ENCODE measurements at regions not wholly inside any gene's neighbourhood (a gene's known extent, or its start where the extent isn't known, plus 50 kb on each side); places are given as distances from the start of the nearest gene placed in this dataset.

GRCh38 chr9:81112627-81113452, 576.5 kb downstream of the TLE1 start:
- DNase-seq (ENCODE audit: extremely low read depth, low read depth): no peak
- TF ChIP-seq, protein P1, sequence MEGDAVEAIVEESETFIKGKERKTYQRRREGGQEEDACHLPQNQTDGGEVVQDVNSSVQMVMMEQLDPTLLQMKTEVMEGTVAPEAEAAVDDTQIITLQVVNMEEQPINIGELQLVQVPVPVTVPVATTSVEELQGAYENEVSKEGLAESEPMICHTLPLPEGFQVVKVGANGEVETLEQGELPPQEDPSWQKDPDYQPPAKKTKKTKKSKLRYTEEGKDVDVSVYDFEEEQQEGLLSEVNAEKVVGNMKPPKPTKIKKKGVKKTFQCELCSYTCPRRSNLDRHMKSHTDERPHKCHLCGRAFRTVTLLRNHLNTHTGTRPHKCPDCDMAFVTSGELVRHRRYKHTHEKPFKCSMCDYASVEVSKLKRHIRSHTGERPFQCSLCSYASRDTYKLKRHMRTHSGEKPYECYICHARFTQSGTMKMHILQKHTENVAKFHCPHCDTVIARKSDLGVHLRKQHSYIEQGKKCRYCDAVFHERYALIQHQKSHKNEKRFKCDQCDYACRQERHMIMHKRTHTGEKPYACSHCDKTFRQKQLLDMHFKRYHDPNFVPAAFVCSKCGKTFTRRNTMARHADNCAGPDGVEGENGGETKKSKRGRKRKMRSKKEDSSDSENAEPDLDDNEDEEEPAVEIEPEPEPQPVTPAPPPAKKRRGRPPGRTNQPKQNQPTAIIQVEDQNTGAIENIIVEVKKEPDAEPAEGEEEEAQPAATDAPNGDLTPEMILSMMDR (IDR thresholded peaks at IDR 0.05; ENCODE audit: low read depth, low read length): no peak

DNA sequence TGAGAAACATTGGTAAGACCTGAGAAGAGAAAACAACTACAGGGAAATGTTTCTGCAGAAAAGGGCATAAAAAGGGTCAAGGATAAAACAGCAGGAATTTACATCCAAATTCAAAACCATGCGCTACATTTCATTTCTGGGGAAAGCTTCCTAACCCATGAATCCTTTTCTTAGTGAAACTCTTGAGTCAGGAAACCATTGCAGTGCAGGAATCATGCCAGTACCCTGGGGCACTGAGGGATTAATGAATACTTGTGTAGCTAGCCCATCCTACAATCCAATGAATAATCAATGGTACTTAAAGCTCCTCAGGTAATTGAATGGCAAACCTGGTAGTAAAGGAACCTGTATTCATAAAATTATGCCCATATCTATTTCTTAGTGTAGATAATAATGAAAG, 580.5 kb downstream of the TLE1 start:
- no peak for DNase-seq (ENCODE audit: extremely low read depth, low read depth)

DNA sequence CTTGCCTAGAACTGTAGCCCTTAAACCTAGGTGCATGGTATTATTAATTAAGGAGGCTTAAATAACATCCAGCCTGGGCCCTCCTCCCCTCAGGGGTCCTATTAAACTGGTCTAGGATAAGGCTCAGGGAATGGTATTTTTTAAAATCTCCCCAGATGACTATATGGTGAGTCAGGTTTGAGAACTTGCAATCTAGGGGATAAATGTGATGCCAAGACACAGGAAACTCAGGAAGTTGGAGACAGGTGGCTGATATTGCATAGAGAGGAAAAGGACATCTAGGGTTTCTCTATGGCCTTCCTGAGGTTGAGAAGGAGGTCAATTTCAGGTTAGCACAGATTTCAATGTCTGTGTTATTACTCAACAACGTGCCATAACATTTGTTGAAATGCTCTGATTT, 581.0 kb downstream of the TLE1 start:
- DNase-seq (ENCODE audit: extremely low read depth, low read depth): no peak
- TF ChIP-seq, protein P1 (IDR thresholded peaks at IDR 0.05; ENCODE audit: low read depth, low read length): no peak

More for the DNA sequence above, 580.5 kb downstream of the TLE1 start:
- TF ChIP-seq, protein P1 (IDR thresholded peaks at IDR 0.05; ENCODE audit: low read depth, low read length): no peak

GRCh38 chr9:81103597-81104471, 585.5 kb downstream of the TLE1 start:
- no peak for DNase-seq (ENCODE audit: extremely low read depth, low read depth)
- TF ChIP-seq, protein P1 (IDR thresholded peaks at IDR 0.05; ENCODE audit: low read depth, low read length): peak; percentile 45

DNA sequence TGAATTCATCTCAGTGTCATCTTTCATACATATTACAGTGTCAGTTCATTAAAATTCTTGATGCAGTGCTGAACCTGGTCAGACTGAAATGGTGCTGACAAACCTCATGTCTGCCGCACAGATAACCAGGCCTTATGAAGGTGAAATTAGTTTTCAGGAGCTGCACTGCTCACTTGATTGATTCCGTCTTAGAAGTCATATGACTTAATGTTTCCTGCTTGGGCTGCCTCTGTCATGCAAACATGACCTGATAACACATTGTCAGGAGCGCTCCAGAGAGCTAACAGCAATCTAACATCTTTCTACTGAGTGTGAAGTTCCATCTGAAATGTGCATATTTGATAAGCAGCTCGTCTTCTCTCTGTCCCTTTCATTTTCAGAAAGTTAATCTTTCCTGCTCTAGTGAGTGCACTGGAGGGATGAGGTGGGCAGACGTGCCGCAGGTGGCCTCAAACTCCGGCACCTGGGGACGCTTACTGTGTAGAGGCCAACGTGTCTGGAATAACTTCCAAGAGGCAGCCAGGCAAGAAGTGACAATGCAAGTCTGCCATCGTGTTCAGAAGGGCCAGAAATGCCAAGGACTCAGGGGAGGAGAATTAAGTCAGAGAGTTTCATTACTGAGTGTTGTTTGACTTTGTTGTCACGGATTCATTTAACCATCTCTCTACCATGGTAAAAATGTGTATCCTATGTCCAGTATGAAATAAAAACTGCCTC, 592.1 kb downstream of the TLE1 start:
- TF ChIP-seq, protein P1 (IDR thresholded peaks at IDR 0.05; ENCODE audit: low read depth, low read length): no peak
- no peak for DNase-seq (ENCODE audit: extremely low read depth, low read depth)

- no peak for DNase-seq (ENCODE audit: extremely low read depth, low read depth)
- TF ChIP-seq, protein P1 (IDR thresholded peaks at IDR 0.05; ENCODE audit: low read depth, low read length): no peak
These were observed 592.7 kb downstream of the TLE1 start for GRCh38 chr9:81096625-81097024.

Data from AG09319 (cell line).